ENCODE measurements at regions not wholly inside any gene's neighbourhood (a gene's known extent, or its start where the extent isn't known, plus 50 kb on each side); places are given as distances from the start of the nearest gene placed in this dataset.

DNA sequence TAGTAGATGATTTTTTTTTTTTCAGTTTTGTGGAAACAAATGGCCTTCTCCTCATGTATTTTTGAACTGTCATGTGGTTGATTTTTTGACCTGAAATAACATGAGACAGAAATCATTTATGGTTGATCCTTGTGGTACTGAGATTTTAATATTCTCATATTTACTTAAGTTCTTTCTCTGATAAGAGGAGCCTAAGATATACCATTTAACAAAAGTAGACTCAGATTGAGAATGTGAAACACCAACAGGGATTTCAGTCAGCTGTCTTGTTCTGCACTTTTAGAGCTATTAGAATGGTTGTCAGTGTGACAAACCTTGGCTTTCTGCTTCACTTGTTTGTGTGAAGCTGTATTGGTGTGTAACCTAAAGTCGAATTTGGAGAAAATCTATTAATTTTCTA lies 575.7 kb downstream of the SPOCK3 start:
- Histone ChIP-seq H3K9me3 (ENCODE audit: control insufficient read depth, insufficient read depth, low read length) (no peaks in the 10 kb centered on the region), H3K9ac (ENCODE audit: low read depth, low read length) (no peak overlapping the region), H3K27me3 (ENCODE audit: control insufficient read depth, insufficient read depth, low read length) (no peaks in the 10 kb centered on the region)

DNA sequence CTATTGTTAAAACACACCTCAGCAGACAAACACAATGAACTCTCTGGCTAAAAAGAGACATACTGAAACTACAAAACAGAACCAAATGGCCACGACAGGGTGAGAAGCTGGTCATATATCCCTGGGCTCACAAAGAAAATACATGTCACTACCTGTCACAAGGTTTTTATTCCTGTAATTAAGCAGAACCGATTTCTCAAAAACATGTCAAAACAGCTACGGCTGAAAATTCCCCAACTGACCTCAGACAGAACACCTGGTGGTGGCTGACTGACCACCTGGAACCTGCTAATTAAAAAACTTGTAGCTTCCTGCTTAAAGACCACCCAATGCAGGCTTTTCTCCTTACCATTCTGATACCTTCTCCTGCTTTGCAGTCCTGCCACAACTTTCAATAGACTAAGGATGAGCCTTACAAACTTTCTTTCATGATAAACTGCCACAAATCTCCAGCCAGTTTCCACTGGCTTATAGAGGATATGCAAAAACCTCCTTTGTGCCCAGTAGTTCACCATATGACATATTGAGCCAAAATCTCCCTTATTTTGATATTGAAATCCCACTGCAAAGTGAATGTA lies 571.9 kb downstream of the SPOCK3 start:
- H3K9ac ChIP-seq (ENCODE audit: low read depth, low read length), result no peak overlapping the region
- H3K4me3 ChIP-seq (ENCODE audit: low read depth, low read length), result no peak overlapping the region
- no peaks in the 10 kb centered on the region for H3K36me3 ChIP-seq (ENCODE audit: control insufficient read depth, insufficient read depth, low read length)
- H3K4me1 ChIP-seq (ENCODE audit: control insufficient read depth, insufficient read depth, low read length), result peaks cover 6% of the 10 kb centered on the region
- no peaks in the 10 kb centered on the region for H3K9me3 ChIP-seq (ENCODE audit: control insufficient read depth, insufficient read depth, low read length)
- H3K27me3 ChIP-seq (ENCODE audit: control insufficient read depth, insufficient read depth, low read length), result no peaks in the 10 kb centered on the region

More for the DNA sequence above, 575.7 kb downstream of the SPOCK3 start:
- peaks cover 6% of the 10 kb centered on the region for H3K4me1 ChIP-seq (ENCODE audit: control insufficient read depth, insufficient read depth, low read length)
- no peak overlapping the region for H3K4me3 ChIP-seq (ENCODE audit: low read depth, low read length)
- H3K36me3 ChIP-seq (ENCODE audit: control insufficient read depth, insufficient read depth, low read length), result no peaks in the 10 kb centered on the region

DNA sequence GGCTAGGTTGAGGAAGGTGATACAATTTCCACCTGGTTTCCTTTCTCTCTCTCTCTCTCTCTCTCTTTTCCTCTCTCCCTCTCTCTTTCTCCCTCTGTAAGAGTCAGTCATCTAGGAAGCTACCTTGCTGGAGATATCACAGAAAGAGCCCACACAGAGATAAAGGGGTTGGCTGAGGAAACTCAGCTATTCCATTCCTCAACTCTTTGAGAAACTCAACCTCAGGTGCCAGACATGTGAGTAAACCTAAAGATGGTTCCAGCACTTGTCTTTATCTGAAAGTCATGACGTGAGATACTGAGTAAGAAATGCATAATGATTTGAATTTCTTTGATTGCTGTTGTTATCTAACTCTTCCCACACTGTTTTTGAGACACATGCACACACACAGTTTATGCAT lies 564.0 kb downstream of the SPOCK3 start:
- H3K4me1 ChIP-seq (ENCODE audit: control insufficient read depth, insufficient read depth, low read length), result no peaks in the 10 kb centered on the region
- no peak overlapping the region for H3K9ac ChIP-seq (ENCODE audit: low read depth, low read length)
- no peaks in the 10 kb centered on the region for H3K36me3 ChIP-seq (ENCODE audit: control insufficient read depth, insufficient read depth, low read length)
- no peak overlapping the region for H3K4me3 ChIP-seq (ENCODE audit: low read depth, low read length)
- H3K9me3 ChIP-seq (ENCODE audit: control insufficient read depth, insufficient read depth, low read length), result no peaks in the 10 kb centered on the region
- H3K27me3 ChIP-seq (ENCODE audit: control insufficient read depth, insufficient read depth, low read length), result no peaks in the 10 kb centered on the region

DNA sequence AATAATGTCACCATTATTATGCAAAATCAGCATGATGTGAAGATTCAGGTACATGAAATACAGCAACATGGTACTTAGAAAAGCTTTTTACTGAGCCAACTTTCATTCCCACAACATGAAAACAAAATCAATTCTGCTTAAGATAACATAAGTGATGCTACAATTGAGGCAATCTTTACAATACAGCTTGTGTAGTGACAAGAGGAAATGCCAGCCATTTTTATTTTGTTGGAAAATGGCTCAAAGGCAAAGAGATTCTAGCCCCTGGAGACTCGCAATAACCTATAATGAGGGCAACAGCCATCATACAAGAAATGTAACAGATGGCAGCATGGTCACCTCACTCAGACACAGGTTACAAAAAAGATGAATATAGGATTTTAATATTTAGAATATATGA lies 560.4 kb downstream of the SPOCK3 start:
- Histone ChIP-seq H3K4me3 (ENCODE audit: low read depth, low read length) (no peak overlapping the region), H3K27me3 (ENCODE audit: control insufficient read depth, insufficient read depth, low read length) (no peaks in the 10 kb centered on the region), H3K36me3 (ENCODE audit: control insufficient read depth, insufficient read depth, low read length) (no peaks in the 10 kb centered on the region), H3K9ac (ENCODE audit: low read depth, low read length) (no peak overlapping the region), H3K4me1 (ENCODE audit: control insufficient read depth, insufficient read depth, low read length) (no peaks in the 10 kb centered on the region), H3K9me3 (ENCODE audit: control insufficient read depth, insufficient read depth, low read length) (no peaks in the 10 kb centered on the region)

DNA sequence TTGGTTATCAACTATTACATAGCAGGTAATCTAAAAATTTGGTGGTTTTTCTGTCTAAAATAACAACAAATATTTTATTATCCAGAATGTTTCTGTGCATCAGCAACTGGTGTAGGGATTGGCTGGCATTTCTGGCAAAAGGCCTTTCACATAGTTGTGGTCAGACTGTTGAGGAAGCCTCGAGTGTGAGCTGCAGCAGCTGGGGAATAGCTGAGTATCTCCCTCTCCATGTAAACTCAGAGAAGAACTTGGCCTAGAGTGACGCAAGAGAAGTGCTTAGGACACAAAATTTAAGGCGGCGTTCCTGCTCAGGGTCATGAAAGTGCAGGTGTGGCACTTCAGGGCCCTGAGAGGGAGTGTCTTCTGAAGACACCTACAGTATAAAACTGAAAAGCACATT lies 558.9 kb downstream of the SPOCK3 start:
- H3K36me3 ChIP-seq (ENCODE audit: control insufficient read depth, insufficient read depth, low read length), result no peaks in the 10 kb centered on the region
- no peaks in the 10 kb centered on the region for H3K27me3 ChIP-seq (ENCODE audit: control insufficient read depth, insufficient read depth, low read length)
- no peak overlapping the region for H3K4me3 ChIP-seq (ENCODE audit: low read depth, low read length)
- no peak overlapping the region for H3K9ac ChIP-seq (ENCODE audit: low read depth, low read length)
- H3K4me1 ChIP-seq (ENCODE audit: control insufficient read depth, insufficient read depth, low read length), result no peaks in the 10 kb centered on the region
- no peaks in the 10 kb centered on the region for H3K9me3 ChIP-seq (ENCODE audit: control insufficient read depth, insufficient read depth, low read length)

DNA sequence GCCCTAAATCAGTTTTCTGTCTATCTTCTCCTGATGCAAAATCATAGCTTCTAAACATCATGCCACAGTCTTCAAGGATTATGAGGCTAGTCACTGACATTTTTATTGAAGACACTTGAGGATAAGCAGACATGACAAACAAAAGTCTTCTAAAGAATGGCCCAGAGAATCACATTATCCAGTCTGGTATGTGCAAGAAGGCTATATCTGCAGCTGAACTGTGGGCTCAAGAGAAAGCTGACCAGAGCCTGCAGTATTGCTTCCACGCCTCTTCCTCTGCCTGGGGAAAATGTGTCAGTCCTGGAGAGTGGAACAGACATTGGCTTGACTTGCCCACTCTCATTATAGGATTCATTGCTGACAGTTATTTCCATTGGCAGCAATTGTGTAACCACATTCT lies 553.5 kb downstream of the SPOCK3 start:
- H3K9me3 ChIP-seq (ENCODE audit: control insufficient read depth, insufficient read depth, low read length), result no peaks in the 10 kb centered on the region
- no peaks in the 10 kb centered on the region for H3K4me1 ChIP-seq (ENCODE audit: control insufficient read depth, insufficient read depth, low read length)
- no peak overlapping the region for H3K9ac ChIP-seq (ENCODE audit: low read depth, low read length)
- no peak overlapping the region for H3K4me3 ChIP-seq (ENCODE audit: low read depth, low read length)
- H3K36me3 ChIP-seq (ENCODE audit: control insufficient read depth, insufficient read depth, low read length), result no peaks in the 10 kb centered on the region
- no peaks in the 10 kb centered on the region for H3K27me3 ChIP-seq (ENCODE audit: control insufficient read depth, insufficient read depth, low read length)

DNA sequence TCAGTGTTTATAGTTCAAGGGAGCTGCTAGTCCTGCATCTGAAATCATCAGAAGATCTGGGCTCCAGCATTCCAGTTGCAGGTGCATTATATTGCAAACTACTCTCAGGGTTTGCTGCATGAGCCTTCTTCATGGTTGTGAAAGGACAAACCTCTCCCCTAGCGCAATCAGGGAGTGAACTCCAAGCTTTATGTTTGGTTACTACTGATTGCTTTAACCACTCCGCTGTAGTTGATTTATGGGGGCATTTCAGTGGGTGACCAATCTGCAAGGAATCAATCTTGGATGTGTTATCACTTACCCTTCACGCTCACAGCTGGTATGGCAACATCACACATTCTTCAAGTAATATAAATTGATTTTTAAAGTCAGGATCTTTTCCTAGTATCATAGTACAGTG lies 552.1 kb downstream of the SPOCK3 start:
- Histone ChIP-seq H3K27me3 (ENCODE audit: control insufficient read depth, insufficient read depth, low read length) (no peaks in the 10 kb centered on the region), H3K36me3 (ENCODE audit: control insufficient read depth, insufficient read depth, low read length) (no peaks in the 10 kb centered on the region), H3K9ac (ENCODE audit: low read depth, low read length) (no peak overlapping the region), H3K4me1 (ENCODE audit: control insufficient read depth, insufficient read depth, low read length) (no peaks in the 10 kb centered on the region), H3K9me3 (ENCODE audit: control insufficient read depth, insufficient read depth, low read length) (no peaks in the 10 kb centered on the region), H3K4me3 (ENCODE audit: low read depth, low read length) (no peak overlapping the region)
